Activated CD4-positive, alpha-beta T cell treated with anti-CD3 and anti-CD28 coated beads, Interleukin-2, amount 10 ng/mL, durations not matched to agents 24 days and 14 days (primary cell): ENCODE measurements at regions not wholly inside any gene's neighbourhood (a gene's known extent, or its start where the extent isn't known, plus 50 kb on each side); places are given as distances from the start of the nearest gene placed in this dataset.
"Not testable (repeated sequence)": the region's sequence is repeated elsewhere in the genome, so short reads cannot be mapped to it uniquely, and the experiment has no call there.

Source experiments
- DNase-seq: peaks from one replicate; pipeline ENCODE4 v3.0.0; 2022
- H3K27ac Mint-ChIP-seq: one replicate; pipeline ENCODE4 v1.8.0; 2022; ENCODE audit warnings: mild to moderate bottlenecking, mixed read lengths
- H3K27me3 Mint-ChIP-seq: one replicate; pipeline ENCODE4 v1.8.0; 2022; ENCODE audit warnings: mixed read lengths
- H3K36me3 Mint-ChIP-seq: one replicate; pipeline ENCODE4 v1.8.0; 2022; ENCODE audit warnings: low read depth, mild to moderate bottlenecking, mixed read lengths
- H3K4me1 Mint-ChIP-seq: one replicate; pipeline ENCODE4 v1.8.0; 2021; ENCODE audit warnings: mixed read lengths
- H3K4me3 Mint-ChIP-seq: one replicate; pipeline ENCODE4 v1.8.0; 2022; ENCODE audit warnings: mild to moderate bottlenecking, moderate library complexity, mixed read lengths
- H3K9me3 Mint-ChIP-seq: one replicate; pipeline ENCODE4 v1.8.0; 2021; ENCODE audit warnings: mixed read lengths
- intact Hi-C: fragments of 100-400 bp; cut with micrococcal nuclease; formaldehyde crosslinking; loops from one replicate; pipeline ENCODE4 v1.15.1; 2023

- peaks cover 16% of the 10 kb centered on the region for H3K4me1 Mint-ChIP-seq
- no peak overlapping the region for H3K27ac Mint-ChIP-seq
- H3K9me3 Mint-ChIP-seq: peaks cover 6% of the 10 kb centered on the region
- intact Hi-C loops: no loop called here
- H3K36me3 Mint-ChIP-seq: no peaks in the 10 kb centered on the region
- no peak for DNase-seq
- no peak overlapping the region for H3K4me3 Mint-ChIP-seq
- H3K27me3 Mint-ChIP-seq: no peaks in the 10 kb centered on the region
These were observed 180.9 kb upstream of the ANKRD55 start for GRCh38 chr5:56414066-56414465.

GRCh38 chr5:56413546-56413945, 180.4 kb upstream of the ANKRD55 start:
- no peak overlapping the region for H3K27ac Mint-ChIP-seq
- H3K4me3 Mint-ChIP-seq: no peak overlapping the region
- intact Hi-C loops: no loop called here
- H3K4me1 Mint-ChIP-seq: peaks cover 16% of the 10 kb centered on the region
- DNase-seq: no peak
- H3K27me3 Mint-ChIP-seq: no peaks in the 10 kb centered on the region
- peaks cover 5% of the 10 kb centered on the region for H3K9me3 Mint-ChIP-seq
- H3K36me3 Mint-ChIP-seq: no peaks in the 10 kb centered on the region

GRCh38 chr5:56412601-56413379, 179.7 kb upstream of the ANKRD55 start:
- DNase-seq: peak; percentile 71
- peaks cover 5% of the 10 kb centered on the region for H3K9me3 Mint-ChIP-seq
- H3K4me3 Mint-ChIP-seq: no peak overlapping the region
- intact Hi-C loops: no loop called here
- H3K4me1 Mint-ChIP-seq: peaks cover 16% of the 10 kb centered on the region
- peak overlapping the region; percentile 7 for H3K27ac Mint-ChIP-seq
- no peaks in the 10 kb centered on the region for H3K36me3 Mint-ChIP-seq
- H3K27me3 Mint-ChIP-seq: no peaks in the 10 kb centered on the region

- Mint-ChIP-seq H3K4me1 (peaks cover 14% of the 10 kb centered on the region), H3K27me3 (no peaks in the 10 kb centered on the region), H3K27ac (no peak overlapping the region), H3K9me3 (peaks cover 3% of the 10 kb centered on the region), H3K36me3 (no peaks in the 10 kb centered on the region), H3K4me3 (no peak overlapping the region)
- intact Hi-C loops: no loop called here
- no peak for DNase-seq
These were observed 177.6 kb upstream of the ANKRD55 start for GRCh38 chr5:56410696-56411095.

- peaks cover 3% of the 10 kb centered on the region for H3K9me3 Mint-ChIP-seq
- intact Hi-C loops: no loop called here
- DNase-seq: no peak
- peaks cover 9% of the 10 kb centered on the region for H3K4me1 Mint-ChIP-seq
- no peaks in the 10 kb centered on the region for H3K27me3 Mint-ChIP-seq
- no peaks in the 10 kb centered on the region for H3K36me3 Mint-ChIP-seq
- H3K4me3 Mint-ChIP-seq: no peak overlapping the region
- no peak overlapping the region for H3K27ac Mint-ChIP-seq
These were observed 176.4 kb upstream of the ANKRD55 start for GRCh38 chr5:56409331-56410190.

GRCh38 chr5:56406838-56407237, 173.7 kb upstream of the ANKRD55 start:
- intact Hi-C loops: no loop called here
- no peak for DNase-seq
- H3K9me3 Mint-ChIP-seq: peaks cover 3% of the 10 kb centered on the region
- H3K27me3 Mint-ChIP-seq: peaks cover 2% of the 10 kb centered on the region
- H3K4me3 Mint-ChIP-seq: no peak overlapping the region
- H3K36me3 Mint-ChIP-seq: no peaks in the 10 kb centered on the region
- no peaks in the 10 kb centered on the region for H3K4me1 Mint-ChIP-seq
- H3K27ac Mint-ChIP-seq: no peak overlapping the region

GRCh38 chr5:56406221-56406620, 173.1 kb upstream of the ANKRD55 start:
- H3K27me3 Mint-ChIP-seq: peaks cover 2% of the 10 kb centered on the region
- no peak overlapping the region for H3K4me3 Mint-ChIP-seq
- no peak overlapping the region for H3K27ac Mint-ChIP-seq
- intact Hi-C loops: no loop called here
- no peaks in the 10 kb centered on the region for H3K36me3 Mint-ChIP-seq
- H3K9me3 Mint-ChIP-seq: peaks cover 3% of the 10 kb centered on the region
- H3K4me1 Mint-ChIP-seq: no peaks in the 10 kb centered on the region
- DNase-seq: no peak

- peaks cover 2% of the 10 kb centered on the region for H3K27me3 Mint-ChIP-seq
- no peaks in the 10 kb centered on the region for H3K36me3 Mint-ChIP-seq
These were observed 172.2 kb upstream of the ANKRD55 start for GRCh38 chr5:56405116-56405908.

GRCh38 chr5:56402266-56403220, 169.4 kb upstream of the ANKRD55 start:
- Mint-ChIP-seq H3K27ac (no peak overlapping the region), H3K36me3 (no peaks in the 10 kb centered on the region), H3K4me3 (no peak overlapping the region), H3K4me1 (no peaks in the 10 kb centered on the region), H3K27me3 (peaks cover 2% of the 10 kb centered on the region), H3K9me3 (peaks cover 15% of the 10 kb centered on the region)
- intact Hi-C loops: no loop called here
- DNase-seq: no peak

More at GRCh38 chr5:56405116-56405908, 172.2 kb upstream of the ANKRD55 start:
- intact Hi-C loops: no loop called here
- H3K4me3 Mint-ChIP-seq: no peak overlapping the region
- no peak for DNase-seq
- peaks cover 7% of the 10 kb centered on the region for H3K9me3 Mint-ChIP-seq
- H3K27ac Mint-ChIP-seq: no peak overlapping the region
- no peaks in the 10 kb centered on the region for H3K4me1 Mint-ChIP-seq

- H3K27ac Mint-ChIP-seq, intact Hi-C loops, H3K4me3 Mint-ChIP-seq, DNase-seq, H3K36me3 Mint-ChIP-seq, H3K4me1 Mint-ChIP-seq, H3K27me3 Mint-ChIP-seq: not testable (repeated sequence)
- H3K9me3 Mint-ChIP-seq: peaks cover 34% of the 10 kb centered on the region
These were observed 164.7 kb upstream of the ANKRD55 start for GRCh38 chr5:56397796-56398195.

GRCh38 chr5:56396634-56397033, 163.5 kb upstream of the ANKRD55 start:
- no peaks in the 10 kb centered on the region for H3K4me1 Mint-ChIP-seq
- no peaks in the 10 kb centered on the region for H3K27me3 Mint-ChIP-seq
- H3K36me3 Mint-ChIP-seq: peaks cover 6% of the 10 kb centered on the region
- no peak overlapping the region for H3K27ac Mint-ChIP-seq
- H3K4me3 Mint-ChIP-seq: no peak overlapping the region
- intact Hi-C loops: no loop called here
- peaks cover 43% of the 10 kb centered on the region for H3K9me3 Mint-ChIP-seq
- DNase-seq: no peak

- no peak for DNase-seq
- H3K9me3 Mint-ChIP-seq: peaks cover 33% of the 10 kb centered on the region
- intact Hi-C loops: no loop called here
These were observed 156.1 kb upstream of the ANKRD55 start for GRCh38 chr5:56389261-56389660.

More at GRCh38 chr5:56389261-56389660, 156.1 kb upstream of the ANKRD55 start:
- Mint-ChIP-seq H3K36me3 (peaks cover 2% of the 10 kb centered on the region), H3K27ac (no peak overlapping the region), H3K4me1 (peaks cover 2% of the 10 kb centered on the region), H3K4me3 (no peak overlapping the region), H3K27me3 (peaks cover 2% of the 10 kb centered on the region)
